ENCODE measurements at regions not wholly inside any gene's neighbourhood (a gene's known extent, or its start where the extent isn't known, plus 50 kb on each side); places are given as distances from the start of the nearest gene placed in this dataset.

GRCh38 chr9:36768677-36769076, 196.0 kb downstream of the MELK start:
- TF ChIP-seq CTCF (IDR thresholded peaks at IDR 0.05; ENCODE audit: low read depth, low read length), result no peak
- no peak for TF ChIP-seq EZH2phosphoT487 (IDR thresholded peaks at IDR 0.05; ENCODE audit: low read depth)

All from OCI-LY3 (cell line).